Neural progenitor cell (in vitro differentiated cells): ENCODE measurements at regions not wholly inside any gene's neighbourhood (a gene's known extent, or its start where the extent isn't known, plus 50 kb on each side); places are given as distances from the start of the nearest gene placed in this dataset.

ENCODE experiments used
- DNase-seq: peaks from one replicate; pipeline ENCODE4 v3.0.0-alpha.2; 2016; ENCODE audit warnings: low spot score
- H2AFZ ChIP-seq: fragments of 200-600 bp; sonication (generic); replicated peaks from 2 replicates; pipeline ENCODE4 v1.6.1; 2016; ENCODE audit warnings: antibody characterized with exemption
- H3F3A ChIP-seq: fragments of 200-600 bp; sonication (generic); 2 replicates; pipeline ENCODE4 v1.6.1; 2016; ENCODE audit warnings: antibody characterized with exemption, low read depth
- H3K27ac ChIP-seq: fragments of 200-600 bp; sonication (generic); 2 replicates; pipeline ENCODE4 v1.5.1; 2016; ENCODE audit warnings: mild to moderate bottlenecking
- H3K27me3 ChIP-seq: fragments of 200-600 bp; sonication (generic); 2 replicates; pipeline ENCODE4 v1.6.1; 2016; ENCODE audit warnings: mild to moderate bottlenecking, moderate library complexity
- H3K36me3 ChIP-seq: fragments of 200-600 bp; sonication (generic); 2 replicates; pipeline ENCODE4 v1.5.1; 2016
- H3K4me1 ChIP-seq: fragments of 200-600 bp; sonication (generic); 2 replicates; pipeline ENCODE4 v1.6.1; 2016; ENCODE audit warnings: mixed run types
- H3K4me2 ChIP-seq: fragments of 200-600 bp; sonication (generic); 2 replicates; pipeline ENCODE4 v1.6.1; 2016
- H3K4me3 ChIP-seq: fragments of 200-600 bp; sonication (generic); 2 replicates; pipeline ENCODE4 v1.5.1; 2016
- H3K79me2 ChIP-seq: fragments of 200-600 bp; sonication (generic); 2 replicates; pipeline ENCODE4 v1.6.1; 2016; ENCODE audit warnings: low read depth
- H3K9ac ChIP-seq: fragments of 200-600 bp; sonication (generic); 2 replicates; pipeline ENCODE4 v1.6.1; 2016
- H3K9me3 ChIP-seq: fragments of 200-600 bp; sonication (generic); 2 replicates; pipeline ENCODE4 v1.5.1; 2016; ENCODE audit warnings: low read depth
- H4K20me1 ChIP-seq: fragments of 200-600 bp; sonication (generic); 2 replicates; pipeline ENCODE4 v1.6.1; 2016; ENCODE audit warnings: low read depth
- H3K27ac Mint-ChIP-seq: 3 replicates; pipeline ENCODE4 v1.8.0; 2021; ENCODE audit warnings: mixed read lengths
- H3K27me3 Mint-ChIP-seq: 2 replicates; pipeline ENCODE4 v1.8.0; 2022; ENCODE audit warnings: low read depth, mild to moderate bottlenecking, inconsistent platforms, moderate library complexity, mixed read lengths; ENCODE audit not compliant: insufficient read depth
- H3K36me3 Mint-ChIP-seq: 3 replicates; pipeline ENCODE4 v1.8.0; 2021; ENCODE audit warnings: mixed read lengths
- H3K4me1 Mint-ChIP-seq: 3 replicates; pipeline ENCODE4 v1.8.0; 2021; ENCODE audit warnings: mixed read lengths
- H3K4me3 Mint-ChIP-seq: 3 replicates; pipeline ENCODE4 v1.8.0; 2021; ENCODE audit warnings: mild to moderate bottlenecking, moderate library complexity, mixed read lengths
- H3K9me3 Mint-ChIP-seq: 3 replicates; pipeline ENCODE4 v1.8.0; 2020; ENCODE audit warnings: mixed read lengths
- EZH2 ChIP-seq: fragments of 200-600 bp; sonication (generic); IDR thresholded peaks from 2 replicates; pipeline ENCODE4 v1.6.1; 2017; ENCODE audit warnings: antibody characterized with exemption, mild to moderate bottlenecking, moderate library complexity
- EZH2phosphoT487 ChIP-seq: fragments of 200-600 bp; sonication (generic); IDR thresholded peaks from 2 replicates; pipeline ENCODE4 v1.6.1; 2017; ENCODE audit warnings: antibody characterized with exemption
- TF ChIP-seq, protein P1 (sequence below): fragments of 200-600 bp; sonication (generic); IDR thresholded peaks from 2 replicates; pipeline ENCODE4 v1.5.1; 2017; ENCODE audit warnings: antibody characterized with exemption, mild to moderate bottlenecking

GRCh38 chr5:139733698-139734538 lies 61.7 kb upstream of the PSD2 start:
- Mint-ChIP-seq H3K27me3 (peaks cover 9% of the 10 kb centered on the region), H3K36me3 (no peaks in the 10 kb centered on the region), H3K4me3 (no peak overlapping the region), H3K4me1 (peaks cover 22% of the 10 kb centered on the region), H3K27ac (peak overlapping the region; percentile 78), H3K9me3 (no peaks in the 10 kb centered on the region)
- Histone ChIP-seq H3K4me3 (no peak overlapping the region), H3K4me1 (peaks cover 14% of the 10 kb centered on the region), H3K27ac (no peak overlapping the region), H3F3A (peaks cover 6% of the 10 kb centered on the region), H4K20me1 (no peaks in the 10 kb centered on the region), H2AFZ (peak overlapping the region; percentile 59), H3K79me2 (no peaks in the 10 kb centered on the region), H3K27me3 (no peaks in the 10 kb centered on the region), H3K9ac (no peak overlapping the region), H3K36me3 (no peaks in the 10 kb centered on the region), H3K4me2 (no peak overlapping the region), H3K9me3 (no peaks in the 10 kb centered on the region)
- no peak for TF ChIP-seq EZH2phosphoT487
- TF ChIP-seq, protein P1, sequence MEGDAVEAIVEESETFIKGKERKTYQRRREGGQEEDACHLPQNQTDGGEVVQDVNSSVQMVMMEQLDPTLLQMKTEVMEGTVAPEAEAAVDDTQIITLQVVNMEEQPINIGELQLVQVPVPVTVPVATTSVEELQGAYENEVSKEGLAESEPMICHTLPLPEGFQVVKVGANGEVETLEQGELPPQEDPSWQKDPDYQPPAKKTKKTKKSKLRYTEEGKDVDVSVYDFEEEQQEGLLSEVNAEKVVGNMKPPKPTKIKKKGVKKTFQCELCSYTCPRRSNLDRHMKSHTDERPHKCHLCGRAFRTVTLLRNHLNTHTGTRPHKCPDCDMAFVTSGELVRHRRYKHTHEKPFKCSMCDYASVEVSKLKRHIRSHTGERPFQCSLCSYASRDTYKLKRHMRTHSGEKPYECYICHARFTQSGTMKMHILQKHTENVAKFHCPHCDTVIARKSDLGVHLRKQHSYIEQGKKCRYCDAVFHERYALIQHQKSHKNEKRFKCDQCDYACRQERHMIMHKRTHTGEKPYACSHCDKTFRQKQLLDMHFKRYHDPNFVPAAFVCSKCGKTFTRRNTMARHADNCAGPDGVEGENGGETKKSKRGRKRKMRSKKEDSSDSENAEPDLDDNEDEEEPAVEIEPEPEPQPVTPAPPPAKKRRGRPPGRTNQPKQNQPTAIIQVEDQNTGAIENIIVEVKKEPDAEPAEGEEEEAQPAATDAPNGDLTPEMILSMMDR: no peak
- no peak for TF ChIP-seq EZH2
- peak; percentile 50 for DNase-seq

DNA sequence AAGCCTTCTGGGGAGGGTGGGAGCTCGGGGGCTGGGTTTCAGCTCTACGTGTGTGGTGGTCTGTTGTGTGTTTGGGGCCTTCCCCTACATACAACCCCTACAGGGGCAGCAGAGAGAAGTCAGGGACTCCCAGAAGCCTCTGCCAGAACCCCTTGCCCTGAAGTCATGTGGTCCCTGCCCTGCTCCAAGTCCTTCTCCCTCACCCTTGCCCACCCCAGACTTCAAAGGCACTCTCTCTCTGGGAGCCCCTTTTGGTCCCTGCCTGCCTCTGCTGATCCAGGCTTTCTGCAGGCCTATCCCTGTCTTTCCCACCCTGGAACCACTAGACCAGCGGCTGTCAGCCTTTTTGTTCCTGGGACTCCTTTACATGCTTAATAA lies 61.1 kb upstream of the PSD2 start:
- no peak overlapping the region for H3K9ac ChIP-seq

DNA sequence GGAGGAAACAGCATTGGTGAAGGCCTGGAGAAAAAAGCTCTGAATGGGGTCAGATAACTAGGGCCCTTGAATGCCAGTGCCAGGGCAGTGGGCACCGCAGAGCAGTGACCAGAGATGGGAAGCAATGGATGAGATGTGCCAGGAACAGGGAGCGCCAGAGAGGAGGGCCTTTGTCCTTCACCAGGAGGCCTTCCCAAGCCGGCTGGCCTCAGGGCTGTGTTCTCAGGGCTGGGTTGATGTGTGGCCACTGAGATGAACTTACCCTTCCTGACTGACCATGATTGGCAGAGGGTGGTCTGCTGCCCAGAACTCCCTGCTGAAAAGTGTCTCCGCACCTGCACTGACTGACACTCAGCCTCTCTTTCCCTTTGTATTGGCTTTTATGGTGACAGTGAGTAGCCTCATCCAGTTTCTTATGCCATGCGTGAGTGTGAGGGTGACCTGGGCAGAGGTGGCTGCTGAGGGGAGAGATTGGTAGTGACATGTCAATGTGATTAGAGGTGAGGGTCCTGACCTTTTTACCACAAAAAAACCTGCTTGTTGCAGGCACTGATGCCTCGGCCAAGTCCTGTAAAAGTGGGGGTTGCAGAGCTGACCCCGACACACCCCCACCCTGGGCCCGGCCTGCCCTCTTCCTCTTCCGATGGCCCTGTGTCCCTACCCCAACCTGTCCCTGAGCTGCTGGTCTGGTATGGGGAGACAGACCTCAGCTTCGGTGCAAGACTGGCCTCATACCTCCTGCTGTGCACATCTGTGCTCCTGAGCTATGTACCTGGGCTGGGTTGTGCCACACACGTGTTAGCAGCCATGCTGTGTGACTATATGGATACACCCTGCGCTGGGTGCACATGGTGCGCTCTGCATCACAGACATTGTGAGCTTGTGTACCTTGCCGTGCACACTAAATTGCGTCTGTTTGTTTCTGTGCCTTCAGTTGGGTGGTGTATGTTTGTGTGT lies 57.1 kb upstream of the PSD2 start:
- H3K27me3 Mint-ChIP-seq: peaks cover 14% of the 10 kb centered on the region
- no peaks in the 10 kb centered on the region for H3K79me2 ChIP-seq
- peaks cover 20% of the 10 kb centered on the region for H3K4me1 ChIP-seq
- H3K4me3 Mint-ChIP-seq: no peak overlapping the region
- TF ChIP-seq, protein P1: no peak
- TF ChIP-seq EZH2: no peak
- no peak for TF ChIP-seq EZH2phosphoT487
- no peaks in the 10 kb centered on the region for H3K9me3 ChIP-seq
- no peaks in the 10 kb centered on the region for H3K9me3 Mint-ChIP-seq
- peaks cover 6% of the 10 kb centered on the region for H3F3A ChIP-seq
- H4K20me1 ChIP-seq: no peaks in the 10 kb centered on the region
- H3K4me2 ChIP-seq: no peak overlapping the region
- peaks cover 54% of the 10 kb centered on the region for H3K4me1 Mint-ChIP-seq
- peak overlapping the region; percentile 85 for H3K27ac Mint-ChIP-seq
- H3K36me3 Mint-ChIP-seq: no peaks in the 10 kb centered on the region
- no peaks in the 10 kb centered on the region for H3K27me3 ChIP-seq
- H3K4me3 ChIP-seq: no peak overlapping the region
- no peaks in the 10 kb centered on the region for H3K36me3 ChIP-seq
- DNase-seq: no peak
- H3K9ac ChIP-seq: no peak overlapping the region
- H2AFZ ChIP-seq: no peak overlapping the region
- no peak overlapping the region for H3K27ac ChIP-seq

More for the DNA sequence above, 61.1 kb upstream of the PSD2 start:
- H3K9me3 Mint-ChIP-seq: no peaks in the 10 kb centered on the region
- Histone ChIP-seq H2AFZ (peak overlapping the region; percentile 59), H3K79me2 (no peaks in the 10 kb centered on the region), H4K20me1 (no peaks in the 10 kb centered on the region), H3K27me3 (no peaks in the 10 kb centered on the region), H3K36me3 (no peaks in the 10 kb centered on the region), H3K27ac (no peak overlapping the region), H3K4me2 (no peak overlapping the region), H3K4me1 (peaks cover 19% of the 10 kb centered on the region), H3K9me3 (no peaks in the 10 kb centered on the region), H3K4me3 (no peak overlapping the region), H3F3A (peaks cover 6% of the 10 kb centered on the region)
- no peak for DNase-seq
- peaks cover 26% of the 10 kb centered on the region for H3K4me1 Mint-ChIP-seq
- TF ChIP-seq, protein P1: no peak
- TF ChIP-seq EZH2 (no peak), EZH2phosphoT487 (no peak)
- H3K27me3 Mint-ChIP-seq: peaks cover 10% of the 10 kb centered on the region
- peak overlapping the region; percentile 78 for H3K27ac Mint-ChIP-seq
- no peaks in the 10 kb centered on the region for H3K36me3 Mint-ChIP-seq
- H3K4me3 Mint-ChIP-seq: no peak overlapping the region
